Dendritic cell treated with granulocyte-macrophage colony-stimulating factor and Interleukin-4, amounts not matched to agents 40 ng/mL and 50 ng/mL, for 4 days (primary cell): ENCODE measurements at regions not wholly inside any gene's neighbourhood (a gene's known extent, or its start where the extent isn't known, plus 50 kb on each side); places are given as distances from the start of the nearest gene placed in this dataset.

Experiments
- H3K27ac Mint-ChIP-seq: one replicate; pipeline ENCODE4 v1.8.0; 2022; ENCODE audit warnings: mild to moderate bottlenecking, mixed read lengths
- H3K27me3 Mint-ChIP-seq: one replicate; pipeline ENCODE4 v1.8.0; 2022; ENCODE audit warnings: mild to moderate bottlenecking, mixed read lengths
- H3K36me3 Mint-ChIP-seq: one replicate; pipeline ENCODE4 v1.8.0; 2022; ENCODE audit warnings: low read depth, mixed read lengths
- H3K4me1 Mint-ChIP-seq: one replicate; pipeline ENCODE4 v1.8.0; 2022; ENCODE audit warnings: low read depth, mixed read lengths
- H3K4me3 Mint-ChIP-seq: one replicate; pipeline ENCODE4 v1.8.0; 2022; ENCODE audit warnings: mild to moderate bottlenecking, moderate library complexity, mixed read lengths
- H3K9me3 Mint-ChIP-seq: one replicate; pipeline ENCODE4 v1.8.0; 2022; ENCODE audit warnings: mixed read lengths
- intact Hi-C: fragments of 100-400 bp; cut with micrococcal nuclease; formaldehyde crosslinking; loops from one replicate; pipeline ENCODE4 v1.15.0; 2022

- no peaks in the 10 kb centered on the region for H3K4me1 Mint-ChIP-seq
- intact Hi-C loops = no loop called here
- H3K27ac Mint-ChIP-seq = no peak overlapping the region
- H3K27me3 Mint-ChIP-seq = no peaks in the 10 kb centered on the region
- peaks cover under 1% of the 10 kb centered on the region for H3K9me3 Mint-ChIP-seq
- no peak overlapping the region for H3K4me3 Mint-ChIP-seq
- no peaks in the 10 kb centered on the region for H3K36me3 Mint-ChIP-seq
Observed at GRCh38 chr5:6134281-6134680, 244.1 kb downstream of the MED10 start.

DNA sequence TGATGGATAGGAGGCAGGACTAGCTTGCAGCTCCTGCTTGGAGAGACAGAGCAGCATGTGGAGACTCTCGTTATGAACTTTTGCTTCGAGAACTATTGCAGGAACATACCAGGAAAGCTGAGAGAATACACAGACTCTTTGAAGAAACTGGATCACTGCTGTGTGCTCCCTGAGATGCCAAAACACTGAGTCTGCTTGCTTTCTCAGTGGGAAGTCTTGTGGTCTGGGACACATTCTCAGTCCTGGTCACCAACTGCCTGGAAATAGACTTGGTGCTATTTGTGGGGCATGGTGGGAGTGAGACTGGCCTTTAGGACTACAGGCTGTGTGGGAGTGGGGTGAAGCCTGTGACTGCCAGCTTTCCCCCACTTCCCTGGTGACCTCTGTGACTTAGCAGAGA lies 252.6 kb downstream of the MED10 start:
- peaks cover 51% of the 10 kb centered on the region for H3K9me3 Mint-ChIP-seq
- H3K27me3 Mint-ChIP-seq = no peaks in the 10 kb centered on the region
- H3K4me3 Mint-ChIP-seq = no peak overlapping the region
- no peaks in the 10 kb centered on the region for H3K4me1 Mint-ChIP-seq
- intact Hi-C loops = no loop called here
- no peaks in the 10 kb centered on the region for H3K36me3 Mint-ChIP-seq
- H3K27ac Mint-ChIP-seq = no peak overlapping the region

DNA sequence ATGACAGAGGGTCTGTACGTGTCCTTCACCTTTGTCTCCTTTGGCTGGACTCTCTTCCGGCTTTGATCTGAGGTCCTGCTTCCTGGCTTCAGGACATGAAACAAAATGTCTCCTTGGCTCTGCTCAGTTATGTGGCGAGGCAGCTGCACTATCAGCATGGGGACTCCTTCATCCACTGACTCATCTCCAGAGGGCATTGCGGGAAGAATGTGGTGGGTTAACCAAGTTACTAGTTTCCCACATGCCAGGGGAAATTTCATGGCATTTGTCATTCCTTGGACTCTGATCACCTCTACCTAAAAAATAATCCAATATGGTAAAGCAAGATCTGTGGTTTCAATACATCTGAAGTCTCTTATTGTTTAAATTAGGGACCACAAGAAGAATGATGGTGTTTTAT lies 259.7 kb downstream of the MED10 start:
- peaks cover 13% of the 10 kb centered on the region for H3K9me3 Mint-ChIP-seq
- no peaks in the 10 kb centered on the region for H3K36me3 Mint-ChIP-seq
- no peak overlapping the region for H3K27ac Mint-ChIP-seq
- H3K4me3 Mint-ChIP-seq = no peak overlapping the region
- H3K4me1 Mint-ChIP-seq = no peaks in the 10 kb centered on the region
- intact Hi-C loops = no loop called here
- no peaks in the 10 kb centered on the region for H3K27me3 Mint-ChIP-seq

DNA sequence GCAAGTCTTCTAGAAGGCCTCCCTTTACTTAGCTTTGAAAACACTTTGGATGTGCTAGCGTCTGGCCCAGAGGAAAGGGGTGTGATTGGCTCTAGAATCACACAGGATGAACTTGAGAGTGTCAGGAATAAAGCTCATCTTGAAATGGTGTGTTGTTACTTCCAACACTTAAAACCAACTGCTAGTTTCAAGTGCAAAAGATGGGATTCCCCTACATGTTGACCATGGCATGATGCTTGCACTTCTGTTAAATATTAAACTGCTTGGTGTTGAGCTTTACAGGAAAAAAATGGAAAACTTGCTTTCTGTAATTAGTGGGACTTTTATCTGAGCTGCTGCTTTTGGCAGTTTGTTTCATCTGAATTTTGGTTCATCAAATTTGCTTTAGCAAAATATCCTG lies 261.1 kb downstream of the MED10 start:
- H3K27me3 Mint-ChIP-seq = no peaks in the 10 kb centered on the region
- H3K27ac Mint-ChIP-seq = no peak overlapping the region
- no peaks in the 10 kb centered on the region for H3K36me3 Mint-ChIP-seq
- H3K4me3 Mint-ChIP-seq = no peak overlapping the region
- H3K9me3 Mint-ChIP-seq = peaks cover 5% of the 10 kb centered on the region
- H3K4me1 Mint-ChIP-seq = no peaks in the 10 kb centered on the region
- intact Hi-C loops = no loop called here

GRCh38 chr5:6115852-6116251 lies 262.5 kb downstream of the MED10 start:
- H3K27ac Mint-ChIP-seq = no peak overlapping the region

GRCh38 chr5:6112538-6112937 lies 265.8 kb downstream of the MED10 start:
- H3K27me3 Mint-ChIP-seq = no peaks in the 10 kb centered on the region
- intact Hi-C loops = no loop called here
- no peak overlapping the region for H3K27ac Mint-ChIP-seq
- no peak overlapping the region for H3K4me3 Mint-ChIP-seq
- H3K9me3 Mint-ChIP-seq = no peaks in the 10 kb centered on the region
- H3K36me3 Mint-ChIP-seq = no peaks in the 10 kb centered on the region
- no peaks in the 10 kb centered on the region for H3K4me1 Mint-ChIP-seq

More at GRCh38 chr5:6115852-6116251, 262.5 kb downstream of the MED10 start:
- H3K27me3 Mint-ChIP-seq = no peaks in the 10 kb centered on the region
- intact Hi-C loops = no loop called here
- no peaks in the 10 kb centered on the region for H3K9me3 Mint-ChIP-seq
- H3K36me3 Mint-ChIP-seq = no peaks in the 10 kb centered on the region
- H3K4me1 Mint-ChIP-seq = no peaks in the 10 kb centered on the region
- no peak overlapping the region for H3K4me3 Mint-ChIP-seq

DNA sequence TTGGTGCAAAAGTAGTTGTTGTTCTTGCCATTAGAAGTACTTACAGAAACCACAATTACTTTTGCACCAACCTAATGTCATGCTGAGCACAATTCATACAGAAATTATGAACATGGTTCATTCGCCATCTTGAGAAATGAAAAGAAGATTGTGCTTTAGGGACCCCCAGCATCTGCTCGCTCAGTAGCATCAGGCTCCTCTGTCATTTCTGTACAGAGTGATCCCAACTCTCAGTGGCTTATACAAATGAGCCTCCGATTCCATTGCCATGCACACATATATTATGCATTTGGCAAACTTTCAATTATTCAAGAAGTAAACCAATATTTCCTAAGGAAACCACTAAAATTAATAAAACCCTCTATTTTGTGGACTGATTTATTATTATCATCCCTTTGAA lies 266.2 kb downstream of the MED10 start:
- no peaks in the 10 kb centered on the region for H3K9me3 Mint-ChIP-seq
- no peaks in the 10 kb centered on the region for H3K27me3 Mint-ChIP-seq
- intact Hi-C loops = no loop called here
- no peaks in the 10 kb centered on the region for H3K36me3 Mint-ChIP-seq
- no peak overlapping the region for H3K4me3 Mint-ChIP-seq
- H3K4me1 Mint-ChIP-seq = no peaks in the 10 kb centered on the region
- H3K27ac Mint-ChIP-seq = no peak overlapping the region

DNA sequence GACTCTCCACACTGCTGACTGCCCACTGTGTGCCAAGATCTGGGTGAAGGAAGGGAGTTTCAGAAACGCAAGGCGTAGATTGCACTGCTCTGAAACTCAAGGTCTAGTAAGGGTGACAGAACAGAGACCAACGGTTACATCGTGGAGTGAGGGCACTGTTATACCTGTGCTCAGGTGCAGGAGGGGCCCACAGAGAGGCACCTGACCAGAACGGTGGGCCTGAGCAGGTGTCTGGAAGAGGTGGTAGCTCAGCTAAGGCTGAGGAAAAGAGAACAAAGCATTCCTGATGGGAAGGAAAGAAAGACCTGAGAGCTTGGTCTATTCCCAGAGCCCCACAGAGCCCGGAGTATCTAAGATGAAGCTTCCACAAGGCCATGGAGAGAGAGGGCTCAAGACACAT lies 267.2 kb downstream of the MED10 start:
- intact Hi-C loops = no loop called here
- Mint-ChIP-seq H3K36me3 (no peaks in the 10 kb centered on the region), H3K9me3 (no peaks in the 10 kb centered on the region), H3K4me3 (no peak overlapping the region), H3K27me3 (no peaks in the 10 kb centered on the region), H3K27ac (no peak overlapping the region), H3K4me1 (no peaks in the 10 kb centered on the region)

GRCh38 chr5:6110441-6111005 lies 267.8 kb downstream of the MED10 start:
- H3K27ac Mint-ChIP-seq = no peak overlapping the region
- intact Hi-C loops = no loop called here
- H3K36me3 Mint-ChIP-seq = no peaks in the 10 kb centered on the region

DNA sequence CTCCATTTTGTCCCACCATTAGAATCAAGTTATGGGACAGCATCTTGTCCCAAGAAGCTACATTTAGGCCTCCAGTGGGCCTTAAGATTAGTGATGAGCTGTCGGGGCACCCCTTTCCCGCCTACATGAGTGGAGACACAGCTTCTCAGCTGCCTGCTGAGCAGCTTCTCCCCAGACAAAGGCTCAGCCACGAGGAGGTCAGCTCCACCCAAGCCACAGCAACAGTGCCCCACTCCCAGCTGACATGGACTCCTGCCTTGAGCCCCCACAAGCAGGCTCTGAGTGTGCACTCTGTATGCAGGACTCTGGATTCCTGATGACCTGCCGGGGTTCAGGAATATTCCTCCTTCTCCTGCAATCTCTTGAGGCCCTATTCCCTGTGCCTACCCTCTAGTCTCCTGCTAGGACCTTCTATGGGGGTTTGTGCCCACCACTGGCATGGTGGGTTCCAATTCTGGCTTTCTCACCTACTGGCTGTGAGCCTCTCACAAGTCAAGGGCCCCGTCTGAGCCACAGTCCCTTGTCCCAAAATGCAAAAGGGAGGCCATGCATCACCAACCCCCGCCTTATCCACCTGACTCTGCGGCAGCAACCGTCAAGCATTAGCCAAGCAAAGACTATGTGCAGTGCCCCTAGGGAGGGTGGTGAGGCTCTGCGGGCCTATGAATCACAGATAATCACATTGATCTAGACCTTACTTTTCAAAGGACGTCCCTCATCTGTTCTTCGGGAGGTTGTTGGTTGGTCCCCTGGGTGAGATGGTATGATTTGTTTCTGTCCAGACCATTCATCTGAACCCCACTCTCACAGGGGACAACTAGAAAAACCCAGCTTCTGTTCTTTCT lies 269.1 kb downstream of the MED10 start:
- Mint-ChIP-seq H3K4me3 (no peak overlapping the region), H3K27ac (no peak overlapping the region), H3K4me1 (no peaks in the 10 kb centered on the region), H3K27me3 (no peaks in the 10 kb centered on the region), H3K36me3 (no peaks in the 10 kb centered on the region), H3K9me3 (no peaks in the 10 kb centered on the region)
- intact Hi-C loops = no loop called here

More at GRCh38 chr5:6110441-6111005, 267.8 kb downstream of the MED10 start:
- Mint-ChIP-seq H3K9me3 (no peaks in the 10 kb centered on the region), H3K4me1 (no peaks in the 10 kb centered on the region), H3K4me3 (no peak overlapping the region), H3K27me3 (no peaks in the 10 kb centered on the region)

- intact Hi-C loops = no loop called here
- H3K27ac Mint-ChIP-seq = no peak overlapping the region
- H3K4me1 Mint-ChIP-seq = no peaks in the 10 kb centered on the region
- no peaks in the 10 kb centered on the region for H3K36me3 Mint-ChIP-seq
- H3K9me3 Mint-ChIP-seq = no peaks in the 10 kb centered on the region
- no peak overlapping the region for H3K4me3 Mint-ChIP-seq
- H3K27me3 Mint-ChIP-seq = no peaks in the 10 kb centered on the region
Observed at GRCh38 chr5:6108540-6108848, 269.9 kb downstream of the MED10 start.

DNA sequence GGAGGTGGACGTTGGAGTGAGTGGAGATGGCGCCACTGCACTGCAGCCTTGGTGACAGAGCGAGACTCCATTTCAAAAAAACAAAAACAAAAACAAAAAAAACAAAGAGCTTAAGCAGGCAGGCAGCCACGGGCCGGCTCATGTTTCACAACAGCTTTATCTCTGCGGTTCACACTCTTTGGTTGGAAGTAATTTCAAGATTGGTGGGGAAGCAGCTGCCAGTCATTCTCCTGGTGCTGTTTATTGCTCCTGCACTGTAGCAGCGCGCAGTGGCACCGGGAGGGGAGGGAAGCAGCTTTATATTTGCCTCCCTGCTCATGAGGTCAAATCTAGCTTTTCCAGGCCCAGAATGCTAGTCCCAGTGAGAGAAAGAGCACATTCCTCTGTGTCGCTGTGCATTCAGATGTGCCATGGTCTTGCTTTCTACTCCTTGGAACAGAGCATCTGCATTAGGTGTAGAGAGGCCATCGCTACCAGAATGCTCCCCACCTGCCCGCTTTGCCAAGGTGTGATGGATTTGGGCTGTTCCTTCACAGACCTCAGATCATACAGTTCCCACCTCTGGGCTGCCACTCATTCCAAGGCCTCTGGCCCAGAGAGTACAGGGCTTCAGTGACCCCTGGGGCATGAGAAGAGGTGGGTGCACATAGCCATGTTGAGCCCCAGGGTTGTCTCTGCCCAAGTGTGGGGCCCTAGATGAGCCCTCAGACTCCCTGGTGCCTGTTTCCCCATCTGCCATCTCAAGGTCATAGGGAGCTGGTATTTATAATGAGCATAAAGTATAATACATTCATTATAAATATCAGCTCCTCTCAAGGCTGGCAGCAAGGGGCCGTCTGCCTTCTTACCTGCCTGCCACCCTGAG lies 270.4 kb downstream of the MED10 start:
- no peak overlapping the region for H3K4me3 Mint-ChIP-seq
- H3K27ac Mint-ChIP-seq = no peak overlapping the region
- no peaks in the 10 kb centered on the region for H3K4me1 Mint-ChIP-seq
- H3K36me3 Mint-ChIP-seq = no peaks in the 10 kb centered on the region
- no peaks in the 10 kb centered on the region for H3K27me3 Mint-ChIP-seq
- intact Hi-C loops = no loop called here
- H3K9me3 Mint-ChIP-seq = no peaks in the 10 kb centered on the region

- no peaks in the 10 kb centered on the region for H3K27me3 Mint-ChIP-seq
- H3K27ac Mint-ChIP-seq = no peak overlapping the region
- no peak overlapping the region for H3K4me3 Mint-ChIP-seq
- intact Hi-C loops = no loop called here
- no peaks in the 10 kb centered on the region for H3K9me3 Mint-ChIP-seq
- H3K4me1 Mint-ChIP-seq = no peaks in the 10 kb centered on the region
- no peaks in the 10 kb centered on the region for H3K36me3 Mint-ChIP-seq
Observed at GRCh38 chr5:6106756-6107155, 271.6 kb downstream of the MED10 start.

DNA sequence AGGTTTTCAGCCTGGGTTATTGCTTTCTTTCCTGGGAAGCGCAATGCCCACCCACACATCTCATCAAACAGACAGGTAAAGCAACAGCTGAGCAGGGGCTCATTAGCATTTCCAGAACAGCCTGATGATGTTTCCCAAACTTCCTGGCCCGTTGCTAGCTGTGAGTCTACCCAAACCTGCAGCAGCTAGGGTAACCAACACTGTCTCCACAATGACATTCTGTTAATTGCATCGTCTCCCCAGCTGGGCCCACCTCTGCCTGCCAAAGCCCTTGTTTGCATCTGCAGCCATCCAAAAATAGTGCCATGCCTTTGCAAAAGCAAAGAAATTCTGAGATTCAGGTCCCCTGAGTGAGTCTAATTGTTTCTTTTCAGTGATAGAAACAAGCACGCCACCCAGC lies 273.0 kb downstream of the MED10 start:
- intact Hi-C loops = no loop called here
- H3K4me3 Mint-ChIP-seq = no peak overlapping the region
- H3K36me3 Mint-ChIP-seq = no peaks in the 10 kb centered on the region
- no peaks in the 10 kb centered on the region for H3K27me3 Mint-ChIP-seq
- H3K9me3 Mint-ChIP-seq = no peaks in the 10 kb centered on the region
- H3K27ac Mint-ChIP-seq = no peak overlapping the region
- H3K4me1 Mint-ChIP-seq = no peaks in the 10 kb centered on the region
